GM19351 (cell line): ENCODE measurements at regions not wholly inside any gene's neighbourhood (a gene's known extent, or its start where the extent isn't known, plus 50 kb on each side); places are given as distances from the start of the nearest gene placed in this dataset.

ENCODE experiments used
- ATAC-seq: cut with Tn5 transposase; IDR thresholded peaks from one replicate; pipeline ENCODE4 v1.9.1; 2021; ENCODE audit warnings: mild to moderate bottlenecking, moderate library complexity; ENCODE audit not compliant: unreplicated experiment

DNA sequence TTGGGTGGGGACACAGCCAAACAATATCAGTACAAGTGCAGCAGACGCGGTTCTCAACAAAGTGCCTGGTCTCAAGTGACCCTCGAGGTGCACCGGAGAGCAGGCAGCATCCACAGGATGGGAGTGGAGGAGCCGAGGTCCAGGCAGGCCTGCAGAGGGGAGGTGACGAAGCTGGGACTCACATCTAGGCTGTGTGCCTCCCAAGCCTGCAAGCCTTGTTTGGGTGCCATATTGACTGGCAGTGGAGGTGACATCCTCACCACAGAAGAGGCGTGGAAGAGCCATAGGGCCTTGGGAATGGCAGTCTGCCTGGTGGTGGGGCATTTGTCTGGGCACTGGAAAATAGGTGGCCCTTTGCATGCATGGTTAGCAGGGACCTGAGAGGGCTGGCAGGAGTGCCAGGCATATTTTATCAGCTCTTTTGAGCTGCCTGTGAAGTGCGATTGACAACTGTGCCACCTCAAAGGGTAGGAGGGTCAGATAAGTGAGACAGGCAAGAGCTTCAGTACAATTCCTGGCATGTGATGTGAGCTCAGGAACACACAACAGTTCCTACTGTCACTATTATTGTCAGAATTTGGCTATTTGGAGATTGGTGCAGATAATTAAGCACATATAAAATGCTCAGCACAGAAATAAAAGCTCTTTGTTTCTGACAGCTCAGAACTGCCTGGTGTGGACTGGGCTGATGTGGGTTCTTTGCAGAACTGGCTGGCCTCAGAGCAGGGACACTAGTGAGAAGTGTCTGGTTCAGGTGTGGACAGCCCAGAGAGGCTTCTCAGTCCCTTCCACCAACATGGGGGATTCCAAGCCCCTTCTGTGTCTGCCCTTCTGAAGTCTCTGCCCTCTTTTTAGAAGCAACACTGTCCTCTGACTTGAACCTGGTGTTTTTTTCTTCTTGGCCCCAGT is 347.6 kb upstream of the AJAP1 start:
- ATAC-seq, result no peak

GRCh38 chr1:4307468-4307845 is 347.0 kb upstream of the AJAP1 start:
- ATAC-seq, result no peak

DNA sequence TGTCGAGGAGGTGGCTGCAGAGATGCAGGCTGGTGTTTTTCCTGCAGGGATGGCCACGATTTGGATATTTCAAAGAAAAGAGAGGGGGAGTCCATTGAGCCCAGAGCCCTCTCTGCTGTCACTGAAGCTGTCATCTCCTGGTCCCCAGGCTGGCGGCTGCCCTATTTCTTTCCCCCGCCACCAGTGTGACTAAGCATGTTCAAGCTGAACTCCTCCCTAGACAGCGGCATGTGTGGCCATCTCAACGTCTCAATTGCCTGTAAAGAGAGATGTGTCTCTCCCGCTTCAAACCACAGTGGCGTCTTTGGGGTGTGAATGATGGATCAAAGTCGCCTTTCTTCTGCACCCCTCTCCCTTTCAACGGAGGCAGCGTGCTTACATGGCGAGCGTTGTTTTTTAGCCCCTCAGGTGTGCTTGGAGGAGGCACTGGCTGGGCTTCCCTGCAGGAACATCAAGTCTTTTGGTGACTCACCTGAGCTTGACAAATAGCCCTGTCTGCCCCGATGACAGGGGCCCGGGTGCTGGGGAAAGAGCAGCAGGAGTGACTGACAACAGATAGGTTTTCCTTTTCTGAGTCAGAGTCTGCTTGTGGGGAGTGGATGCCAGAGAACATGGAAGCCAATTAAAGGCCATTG is 346.4 kb upstream of the AJAP1 start:
- ATAC-seq, result no peak

GRCh38 chr1:4308806-4309205 is 345.6 kb upstream of the AJAP1 start:
- no peak for ATAC-seq

DNA sequence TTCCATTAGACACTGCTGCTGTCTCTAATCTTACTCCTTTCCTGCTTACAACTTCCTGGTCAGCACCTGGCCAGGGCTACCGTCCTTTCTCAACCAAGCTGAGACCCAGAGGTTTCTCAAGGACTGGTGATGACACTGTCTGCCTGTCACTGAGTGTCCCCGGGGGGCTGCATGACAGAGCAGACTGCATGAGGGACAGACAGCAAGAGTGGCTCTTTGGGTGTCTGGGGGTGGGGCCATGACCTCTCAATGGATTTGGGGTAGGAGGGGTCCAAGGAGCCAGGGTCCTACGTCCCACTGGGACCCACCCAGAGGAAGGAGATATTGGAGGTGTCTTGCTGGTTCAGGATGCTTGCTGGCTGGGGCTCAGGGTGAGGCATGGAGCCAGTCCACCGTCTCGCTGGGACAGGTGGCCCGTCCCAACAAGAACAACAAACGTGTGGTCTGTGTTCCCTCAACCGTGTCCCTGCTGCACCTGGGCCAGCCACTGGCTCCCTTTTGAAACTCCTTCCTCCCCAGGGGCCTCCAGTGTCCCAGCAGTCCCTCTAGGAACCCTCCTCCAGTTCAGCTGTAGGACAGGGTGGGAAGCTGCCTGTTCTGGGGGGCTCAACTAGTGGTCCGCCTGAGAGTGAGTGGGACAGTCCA is 344.6 kb upstream of the AJAP1 start:
- ATAC-seq, result no peak

DNA sequence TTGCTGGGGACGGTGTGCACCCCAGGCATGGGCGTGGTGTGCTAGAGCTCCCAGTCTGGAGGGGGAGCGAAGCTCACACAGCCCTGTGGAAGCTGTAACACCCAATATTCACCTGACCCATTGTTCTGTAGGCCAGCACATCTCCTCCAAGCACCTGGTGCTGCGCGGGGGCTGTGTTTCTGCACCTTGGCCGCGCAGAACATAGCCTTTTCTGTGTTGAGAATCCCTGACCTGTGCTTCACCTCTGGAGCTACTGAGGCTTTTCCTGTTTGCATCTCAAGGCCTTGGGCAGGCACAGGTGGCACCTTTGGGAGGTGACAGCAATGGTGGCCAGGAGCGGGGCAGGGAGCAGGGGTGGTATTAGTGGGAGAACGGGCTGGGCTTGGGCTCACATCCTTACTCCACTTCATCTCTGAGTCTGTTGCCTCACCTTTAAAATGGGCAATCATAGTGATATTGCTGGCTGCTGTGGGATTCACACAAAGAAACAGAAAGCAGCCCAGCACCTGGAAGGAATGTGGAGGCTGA is 343.9 kb upstream of the AJAP1 start:
- ATAC-seq, result no peak

- ATAC-seq, result no peak
Observed at GRCh38 chr1:4312024-4312423, 342.4 kb upstream of the AJAP1 start.

GRCh38 chr1:4315202-4315601 is 339.2 kb upstream of the AJAP1 start:
- no peak for ATAC-seq

- ATAC-seq, result no peak
Observed at GRCh38 chr1:4317207-4317606, 337.2 kb upstream of the AJAP1 start.

- no peak for ATAC-seq
Observed at GRCh38 chr1:4318720-4319119, 335.7 kb upstream of the AJAP1 start.

DNA sequence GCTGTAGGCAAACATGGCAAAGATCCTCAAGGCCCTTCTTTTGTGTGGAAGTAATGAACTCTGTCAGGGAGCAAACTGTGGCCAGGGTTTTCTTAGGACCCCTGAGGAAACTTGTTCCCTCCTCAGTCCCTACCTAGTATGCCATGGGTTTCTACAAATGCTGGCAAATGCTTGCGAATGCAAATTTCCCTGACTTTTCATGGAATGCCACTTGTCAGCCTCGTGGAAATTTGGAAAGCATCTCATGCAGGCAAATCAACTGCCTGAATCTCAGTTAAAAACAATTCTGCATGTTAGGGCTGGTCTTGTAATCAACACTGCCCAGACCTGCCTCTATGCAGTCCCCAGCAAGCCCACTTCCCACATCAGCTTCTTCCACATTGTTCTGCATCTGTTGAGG is 334.9 kb upstream of the AJAP1 start:
- ATAC-seq, result no peak

DNA sequence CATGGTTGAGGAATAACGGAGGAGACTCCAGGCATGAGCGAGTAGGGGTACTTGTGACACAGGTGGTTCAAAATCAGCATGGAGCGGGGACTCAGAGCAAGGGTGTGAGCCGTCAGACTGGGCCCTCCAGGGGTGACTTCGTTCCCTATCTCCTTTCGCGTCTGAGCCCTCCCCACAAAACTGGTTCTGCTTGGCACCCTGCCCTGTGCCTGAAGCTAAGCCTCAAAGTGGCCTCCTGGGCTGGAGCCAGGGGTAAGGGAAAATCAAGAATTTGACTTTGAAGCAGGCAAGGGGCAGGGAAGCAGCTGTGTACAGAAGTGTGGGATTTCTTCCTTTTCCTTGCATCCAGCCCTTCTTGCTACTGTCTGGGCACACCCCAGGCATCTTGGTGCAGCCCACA is 331.5 kb upstream of the AJAP1 start:
- ATAC-seq, result no peak

DNA sequence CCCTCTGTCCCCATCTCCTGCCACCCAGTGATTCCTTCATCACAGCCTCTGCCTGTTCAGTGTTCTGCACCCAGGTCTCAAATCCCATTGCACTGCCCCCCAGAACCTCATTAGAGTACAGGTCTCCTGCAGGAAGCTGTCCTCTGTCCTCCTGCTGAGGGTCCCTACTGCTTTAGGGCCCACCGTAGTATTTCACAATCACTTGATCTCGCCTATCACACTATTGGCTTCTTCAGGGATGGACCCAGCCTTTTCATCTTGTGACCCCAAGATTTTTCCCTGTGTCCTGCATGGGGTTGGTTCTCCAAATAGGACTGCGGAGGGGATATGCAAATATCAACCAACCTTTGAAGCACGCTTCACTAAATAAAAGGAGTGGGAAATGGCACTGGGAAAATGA is 331.1 kb upstream of the AJAP1 start:
- no peak for ATAC-seq

DNA sequence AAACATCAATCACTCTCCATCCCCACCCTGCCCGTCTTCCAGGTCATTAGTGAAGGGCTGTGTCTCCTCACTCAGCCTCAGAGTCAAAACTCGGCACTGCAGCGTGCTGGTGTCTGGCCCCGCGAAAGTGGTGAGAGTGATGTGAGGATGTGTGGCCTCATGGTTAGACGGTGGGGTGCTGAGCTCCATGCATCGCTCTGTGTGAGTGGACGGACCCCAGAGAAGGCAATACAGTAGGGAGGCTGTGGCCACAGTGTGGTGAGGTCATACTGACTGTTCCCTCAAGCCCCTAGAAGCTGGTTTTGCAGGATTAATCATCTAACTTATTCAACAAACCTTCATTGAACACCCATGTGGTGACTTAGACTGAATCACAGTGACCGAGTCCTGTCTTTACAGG is 329.9 kb upstream of the AJAP1 start:
- no peak for ATAC-seq

GRCh38 chr1:4327142-4327541 is 327.3 kb upstream of the AJAP1 start:
- no peak for ATAC-seq

GRCh38 chr1:4328402-4329071 is 325.9 kb upstream of the AJAP1 start:
- no peak for ATAC-seq

DNA sequence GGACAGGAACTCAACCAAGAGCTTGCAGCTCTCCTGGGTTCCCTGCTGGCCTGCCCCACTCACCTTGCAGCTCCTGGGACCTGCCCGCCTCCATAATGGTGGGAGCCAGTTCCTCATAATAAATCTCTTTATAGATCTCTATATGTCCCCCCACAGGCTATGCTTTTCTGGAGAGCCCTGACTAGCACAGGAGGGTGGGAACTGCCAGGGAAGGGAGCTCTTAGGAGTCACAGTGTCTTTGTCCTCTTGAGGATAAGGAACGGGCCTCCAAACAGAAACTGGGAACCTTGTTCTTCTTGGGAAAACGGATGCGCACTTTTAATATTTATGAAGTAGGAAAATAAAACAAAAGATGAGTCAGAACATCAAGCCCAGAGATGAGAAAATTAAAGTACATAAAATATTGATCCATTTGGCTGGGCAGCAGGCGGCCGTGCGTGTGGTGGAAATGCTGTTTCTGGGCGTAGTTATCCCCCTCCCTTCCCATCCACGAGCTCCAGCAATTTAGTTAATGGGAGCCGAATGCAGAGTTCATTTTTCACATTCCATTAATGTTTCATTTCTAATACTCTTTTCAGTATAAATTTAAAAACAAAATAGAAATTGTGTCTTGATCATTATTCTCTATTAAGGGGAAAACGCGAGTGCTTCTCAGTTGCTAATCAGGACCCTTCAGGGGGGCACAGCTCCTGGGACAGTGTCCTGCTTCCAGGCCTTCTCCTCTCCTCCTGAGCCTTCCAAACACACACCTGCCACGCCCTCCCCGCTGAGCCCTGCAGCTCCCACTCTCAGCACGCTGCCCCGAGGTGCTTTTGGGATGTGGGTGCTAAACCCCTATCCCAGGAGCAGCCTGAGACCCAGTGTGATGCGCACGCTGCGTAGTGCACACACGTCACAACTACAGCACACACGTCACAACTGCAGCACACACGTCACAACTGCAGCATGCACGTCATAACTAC is 323.3 kb upstream of the AJAP1 start:
- no peak for ATAC-seq

- ATAC-seq, result no peak
Observed at GRCh38 chr1:4331767-4332163, 322.6 kb upstream of the AJAP1 start.

- ATAC-seq, result no peak
Observed at GRCh38 chr1:4336507-4336906, 317.9 kb upstream of the AJAP1 start.

GRCh38 chr1:4341421-4341820 is 313.0 kb upstream of the AJAP1 start:
- no peak for ATAC-seq
